Esophagus squamous epithelium (tissue), 5 donors: ENCODE measurements at regions not wholly inside any gene's neighbourhood (a gene's known extent, or its start where the extent isn't known, plus 50 kb on each side); places are given as distances from the start of the nearest gene placed in this dataset.

Experiments
- DNase-seq: peaks from one replicate; lab custom pipeline; 2025; lab: John Stamatoyannopoulos, UW
- H3K27ac ChIP-seq, 4 donors: fragments of 200-600 bp; sonication (generic); one replicate each; pipeline ENCODE4 v1.5.1; 2016 to 2019; ENCODE audit warnings: mild to moderate bottlenecking in 1 of 4
- H3K27me3 ChIP-seq, 4 donors: fragments of 200-600 bp; sonication (generic); 1 replicate in 3 of 4; 2 replicates in 1 of 4; pipeline versions ENCODE4 v1.5.1 to v1.6.0; 2017 to 2021; ENCODE audit warnings: antibody characterized with exemption in 1 of 4
- H3K36me3 ChIP-seq, 3 donors: fragments of 200-600 bp; sonication (generic); one replicate each; pipeline ENCODE4 v1.5.1; 2016 to 2019
- H3K4me1 ChIP-seq, 3 donors: fragments of 200-600 bp; sonication (generic); one replicate each; pipeline ENCODE4 v1.5.1; 2017 to 2019
- H3K4me3 ChIP-seq, 4 donors: fragments of 200-600 bp; sonication (generic); 1 replicate in 3 of 4; 2 replicates in 1 of 4; pipeline ENCODE4 v1.5.1; 2016 to 2019; ENCODE audit warnings: mild to moderate bottlenecking in 2 of 4, moderate library complexity in 1 of 4
- H3K9me3 ChIP-seq, 3 donors: fragments of 200-600 bp; sonication (generic); one replicate each; pipeline ENCODE4 v1.5.1; 2016 to 2019
- POLR2A ChIP-seq, 4 donors: fragments of 450-650 bp; IDR thresholded peaks; one replicate each; pipeline ENCODE4 v1.6.1; 2017; ENCODE audit warnings: antibody characterized with exemption in 4 of 4, mild to moderate bottlenecking in 4 of 4, moderate library complexity in 3 of 4
- WGBS, 2 donors: methylation state at CpG; one replicate each; pipeline ENCODE4 v1.1.5; 2018; 5-methylcytosine and 5-hydroxymethylcytosine counted together
- intact Hi-C: fragments of 100-400 bp; cut with DNase I; formaldehyde crosslinking; loops from one replicate; pipeline ENCODE4 v1.15.0; 2022
- TF ChIP-seq, protein P1 (sequence below), 6 experiments: fragments of 450-650 bp in 4 of 6; fragments of 200-600 bp in 2 of 6; sonication (generic) in 2 of 6; IDR thresholded peaks; one replicate each; pipeline ENCODE4 v1.5.1; 2016 to 2019; ENCODE audit warnings: antibody characterized with exemption in 6 of 6, mild to moderate bottlenecking in 4 of 6, moderate library complexity in 4 of 6
- donor health status: DM: yes; HTN: yes; CAD: no.

DNA sequence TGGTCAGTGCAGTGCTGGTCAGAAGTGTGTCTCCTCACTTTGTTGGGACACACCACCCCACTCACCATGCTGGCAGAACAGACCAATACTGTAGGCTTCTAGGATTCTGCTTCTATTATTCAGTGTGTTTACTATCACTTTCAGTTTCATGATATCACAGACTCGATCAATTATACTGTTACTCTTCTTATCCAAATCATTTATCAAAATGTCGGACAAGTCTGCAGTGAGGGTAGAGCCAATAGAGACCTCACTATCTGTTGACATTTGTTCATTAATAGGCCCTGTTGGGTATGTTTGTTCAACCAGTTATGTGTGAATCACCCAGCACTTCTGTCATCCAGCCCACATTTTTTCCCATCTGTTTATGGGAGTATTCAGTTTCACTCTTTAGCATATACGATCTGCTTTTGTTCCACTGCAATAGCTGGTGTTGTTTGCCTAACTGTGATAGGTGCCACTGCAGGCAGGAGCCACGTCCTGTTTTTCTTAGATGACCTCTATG, 140.1 kb downstream of the NRN1 start:
- peak overlapping the region in 3 of 4 donors; percentile 13 to 48 (median 28) for H3K4me3 ChIP-seq
- intact Hi-C loops = no loop called here
- H3K36me3 ChIP-seq = no peaks in the 10 kb centered on the region
- H3K27me3 ChIP-seq = no peaks in the 10 kb centered on the region
- H3K27ac ChIP-seq = peak overlapping the region in 3 of 4 donors; percentile 2 to 40 (median 11)
- TF ChIP-seq, protein P1, sequence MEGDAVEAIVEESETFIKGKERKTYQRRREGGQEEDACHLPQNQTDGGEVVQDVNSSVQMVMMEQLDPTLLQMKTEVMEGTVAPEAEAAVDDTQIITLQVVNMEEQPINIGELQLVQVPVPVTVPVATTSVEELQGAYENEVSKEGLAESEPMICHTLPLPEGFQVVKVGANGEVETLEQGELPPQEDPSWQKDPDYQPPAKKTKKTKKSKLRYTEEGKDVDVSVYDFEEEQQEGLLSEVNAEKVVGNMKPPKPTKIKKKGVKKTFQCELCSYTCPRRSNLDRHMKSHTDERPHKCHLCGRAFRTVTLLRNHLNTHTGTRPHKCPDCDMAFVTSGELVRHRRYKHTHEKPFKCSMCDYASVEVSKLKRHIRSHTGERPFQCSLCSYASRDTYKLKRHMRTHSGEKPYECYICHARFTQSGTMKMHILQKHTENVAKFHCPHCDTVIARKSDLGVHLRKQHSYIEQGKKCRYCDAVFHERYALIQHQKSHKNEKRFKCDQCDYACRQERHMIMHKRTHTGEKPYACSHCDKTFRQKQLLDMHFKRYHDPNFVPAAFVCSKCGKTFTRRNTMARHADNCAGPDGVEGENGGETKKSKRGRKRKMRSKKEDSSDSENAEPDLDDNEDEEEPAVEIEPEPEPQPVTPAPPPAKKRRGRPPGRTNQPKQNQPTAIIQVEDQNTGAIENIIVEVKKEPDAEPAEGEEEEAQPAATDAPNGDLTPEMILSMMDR (IDR thresholded peaks at IDR 0.05) = no peak
- no peak for TF ChIP-seq POLR2A (IDR thresholded peaks at IDR 0.05)
- no peak for DNase-seq
- no peaks in the 10 kb centered on the region for H3K9me3 ChIP-seq
- 10 to 17% methylated on average over 4 of the region's 4 CpGs for WGBS, 2 donors
- H3K4me1 ChIP-seq = peaks cover 0 to 10% (median 0%) of the 10 kb centered on the region in 3 donors

DNA sequence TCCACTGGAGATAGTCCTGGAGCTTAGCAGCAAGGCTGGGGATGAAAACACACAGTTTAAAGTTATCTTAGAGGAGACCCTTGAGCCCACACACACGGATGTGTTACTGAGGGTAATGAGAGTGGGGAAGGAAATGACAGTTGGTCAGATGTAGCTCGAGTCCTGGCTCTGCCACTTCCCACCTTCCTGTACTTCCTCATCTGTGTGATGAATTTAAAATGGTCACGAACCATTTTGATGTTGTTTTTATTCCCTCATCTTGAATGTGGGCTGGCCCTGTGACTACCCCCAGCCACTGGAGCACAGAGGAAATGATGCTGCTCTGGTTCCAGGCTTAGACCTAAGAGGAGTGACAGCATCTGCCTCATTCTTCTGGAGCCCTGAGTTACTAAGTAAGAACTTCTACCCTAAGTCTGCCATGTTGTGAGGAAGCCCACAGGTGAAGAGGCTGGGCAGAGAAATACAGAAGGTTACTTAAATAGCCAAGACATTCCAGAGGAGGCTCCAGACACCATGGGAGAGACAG, 141.2 kb downstream of the NRN1 start:
- no peaks in the 10 kb centered on the region for H3K36me3 ChIP-seq
- H3K9me3 ChIP-seq = no peaks in the 10 kb centered on the region
- H3K4me3 ChIP-seq = no peak overlapping the region
- WGBS, 2 donors = 46 to 64% methylated on average over 3 of the region's 3 CpGs
- intact Hi-C loops = no loop called here
- peaks cover 0 to 10% (median 0%) of the 10 kb centered on the region in 3 donors for H3K4me1 ChIP-seq
- no peak for DNase-seq
- H3K27me3 ChIP-seq = no peaks in the 10 kb centered on the region
- TF ChIP-seq, protein P1 (IDR thresholded peaks at IDR 0.05) = no peak
- no peak for TF ChIP-seq POLR2A (IDR thresholded peaks at IDR 0.05)
- H3K27ac ChIP-seq = no peak overlapping the region

GRCh38 chr6:5860849-5861248, 145.9 kb downstream of the NRN1 start:
- H3K4me1 ChIP-seq = no peaks in the 10 kb centered on the region
- 69 to 73% methylated on average over 5 of the region's 5 CpGs for WGBS, 2 donors
- TF ChIP-seq, protein P1 (IDR thresholded peaks at IDR 0.05) = no peak
- no peak overlapping the region for H3K27ac ChIP-seq
- intact Hi-C loops = no loop called here
- H3K36me3 ChIP-seq = no peaks in the 10 kb centered on the region
- peaks cover 0 to 3% (median 0%) of the 10 kb centered on the region in 4 donors for H3K27me3 ChIP-seq
- no peaks in the 10 kb centered on the region for H3K9me3 ChIP-seq
- no peak for DNase-seq
- no peak overlapping the region for H3K4me3 ChIP-seq

DNA sequence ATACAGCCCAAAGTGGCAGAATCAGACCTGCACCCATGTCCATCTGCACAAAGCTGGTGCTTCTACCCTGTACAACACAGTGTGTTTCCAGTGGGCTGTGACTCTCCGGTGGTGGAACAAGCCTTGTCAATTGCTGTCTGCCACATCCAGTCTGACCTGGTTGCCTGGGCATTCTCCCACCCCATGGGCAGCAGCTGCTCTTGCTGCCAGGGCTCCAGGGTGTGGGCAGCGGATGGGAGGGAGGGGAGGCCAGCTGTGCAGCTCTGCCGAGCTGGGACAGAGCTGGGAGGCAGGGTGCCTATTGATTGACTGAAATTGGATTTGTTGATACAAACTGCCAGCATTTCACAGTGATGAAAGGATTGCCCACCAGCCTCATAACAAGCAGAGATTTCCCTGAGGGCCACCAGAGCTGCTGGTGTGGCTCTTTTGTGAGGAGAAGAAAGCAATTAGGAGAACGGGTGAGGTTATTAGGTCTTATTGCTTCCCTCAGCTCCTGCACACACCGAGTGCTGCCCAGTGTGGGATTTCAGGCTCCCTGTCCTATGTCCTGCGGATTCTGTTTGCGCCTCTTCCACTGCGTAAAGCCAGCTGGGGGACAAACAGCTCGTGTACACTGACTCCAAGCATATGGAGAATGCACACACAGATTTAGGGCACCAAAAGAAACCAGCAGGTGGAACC, 150.8 kb downstream of the NRN1 start:
- peaks cover 0 to 26% (median under 1%) of the 10 kb centered on the region in 4 donors for H3K27me3 ChIP-seq
- WGBS, 2 donors = 59 to 77% methylated on average over 8 to 9 of the region's 9 CpGs
- no peaks in the 10 kb centered on the region for H3K9me3 ChIP-seq
- no peak for DNase-seq
- TF ChIP-seq, protein P1 (IDR thresholded peaks at IDR 0.05) = no peak
- TF ChIP-seq POLR2A (IDR thresholded peaks at IDR 0.05) = no peak
- H3K4me1 ChIP-seq = peaks cover 0 to 7% (median 0%) of the 10 kb centered on the region in 3 donors
- H3K27ac ChIP-seq = no peak overlapping the region
- intact Hi-C loops = no loop called here
- no peaks in the 10 kb centered on the region for H3K36me3 ChIP-seq
- H3K4me3 ChIP-seq = no peak overlapping the region

DNA sequence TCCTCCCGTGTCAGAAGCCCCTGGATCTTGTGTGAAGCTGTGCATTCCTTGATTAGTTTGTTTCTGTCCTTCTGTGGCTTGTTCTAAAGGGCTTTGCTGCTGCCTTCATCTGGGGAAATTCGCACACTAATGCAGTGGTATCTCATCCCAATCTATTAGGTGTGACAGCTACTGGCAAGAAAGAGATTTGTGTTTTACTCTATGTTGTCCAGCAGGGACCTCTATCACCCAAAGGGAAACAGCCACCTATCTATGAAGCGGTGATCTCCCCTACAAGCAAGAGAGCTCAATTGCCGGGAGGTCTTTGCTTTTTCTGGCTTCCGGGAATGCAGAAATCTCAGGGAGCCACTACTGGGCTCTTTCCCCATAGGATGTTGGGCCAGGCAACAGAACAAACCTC, 151.8 kb downstream of the NRN1 start:
- WGBS, 2 donors = 70 to 82% methylated on average over 4 to 5 of the region's 5 CpGs
- DNase-seq = no peak
- Histone ChIP-seq H3K27ac (no peak overlapping the region), H3K27me3 (peaks cover 0 to 34% (median 3%) of the 10 kb centered on the region in 4 donors), H3K4me1 (peaks cover 0 to 9% (median 0%) of the 10 kb centered on the region in 3 donors), H3K36me3 (no peaks in the 10 kb centered on the region), H3K4me3 (no peak overlapping the region), H3K9me3 (no peaks in the 10 kb centered on the region)
- intact Hi-C loops = no loop called here
- TF ChIP-seq POLR2A (IDR thresholded peaks at IDR 0.05) = no peak
- TF ChIP-seq, protein P1 (IDR thresholded peaks at IDR 0.05) = no peak
